ENCODE measurements at regions not wholly inside any gene's neighbourhood (a gene's known extent, or its start where the extent isn't known, plus 50 kb on each side); places are given as distances from the start of the nearest gene placed in this dataset.

- Histone ChIP-seq H3K4me3 (ENCODE audit: low read depth, low read length) (no peak overlapping the region), H3K27me3 (replicated peaks) (no peaks in the 10 kb centered on the region), H3K27ac (no peak overlapping the region), H3K36me3 (replicated peaks) (no peaks in the 10 kb centered on the region)
- in situ Hi-C loops (cut with HindIII; ENCODE audit: low pct_ligation_motif_present, low sequenced_read_pairs): no loop called here
- DNase-seq: no peak
- TF ChIP-seq CTCF (IDR thresholded peaks at IDR 0.05; ENCODE audit: low read depth, low read length, missing control alignments): no peak
Measured at GRCh38 chr11:104672897-104673296, 225.4 kb downstream of the CASP12 start.

- no peaks in the 10 kb centered on the region for H3K36me3 ChIP-seq (replicated peaks)
- peak; percentile 84 for DNase-seq
- H3K27ac ChIP-seq: peak overlapping the region; percentile 3
- H3K27me3 ChIP-seq (replicated peaks): no peaks in the 10 kb centered on the region
- no peak overlapping the region for H3K4me3 ChIP-seq (ENCODE audit: low read depth, low read length)
- TF ChIP-seq CTCF (IDR thresholded peaks at IDR 0.05; ENCODE audit: low read depth, low read length, missing control alignments): no peak
- in situ Hi-C loops (cut with HindIII; ENCODE audit: low pct_ligation_motif_present, low sequenced_read_pairs): no loop called here
Measured at GRCh38 chr11:104668797-104669463, 229.3 kb downstream of the CASP12 start.

GRCh38 chr11:104666624-104667023 is 231.6 kb downstream of the CASP12 start:
- DNase-seq: no peak
- H3K27ac ChIP-seq: no peak overlapping the region
- in situ Hi-C loops (cut with HindIII; ENCODE audit: low pct_ligation_motif_present, low sequenced_read_pairs): no loop called here
- no peaks in the 10 kb centered on the region for H3K36me3 ChIP-seq (replicated peaks)
- H3K27me3 ChIP-seq (replicated peaks): no peaks in the 10 kb centered on the region
- no peak overlapping the region for H3K4me3 ChIP-seq (ENCODE audit: low read depth, low read length)
- TF ChIP-seq CTCF (IDR thresholded peaks at IDR 0.05; ENCODE audit: low read depth, low read length, missing control alignments): no peak

- H3K27ac ChIP-seq: no peak overlapping the region
- no peaks in the 10 kb centered on the region for H3K36me3 ChIP-seq (replicated peaks)
- peak; percentile 23 for DNase-seq
- H3K27me3 ChIP-seq (replicated peaks): no peaks in the 10 kb centered on the region
- no peak for TF ChIP-seq CTCF (IDR thresholded peaks at IDR 0.05; ENCODE audit: low read depth, low read length, missing control alignments)
- in situ Hi-C loops (cut with HindIII; ENCODE audit: low pct_ligation_motif_present, low sequenced_read_pairs): no loop called here
- no peak overlapping the region for H3K4me3 ChIP-seq (ENCODE audit: low read depth, low read length)
Measured at GRCh38 chr11:104665641-104666040, 232.6 kb downstream of the CASP12 start.

GRCh38 chr11:104663190-104664140 is 234.8 kb downstream of the CASP12 start:
- no peak for DNase-seq
- no peak overlapping the region for H3K27ac ChIP-seq
- in situ Hi-C loops (cut with HindIII; ENCODE audit: low pct_ligation_motif_present, low sequenced_read_pairs): no loop called here
- no peak overlapping the region for H3K4me3 ChIP-seq (ENCODE audit: low read depth, low read length)
- TF ChIP-seq CTCF (IDR thresholded peaks at IDR 0.05; ENCODE audit: low read depth, low read length, missing control alignments): no peak
- no peaks in the 10 kb centered on the region for H3K36me3 ChIP-seq (replicated peaks)
- no peaks in the 10 kb centered on the region for H3K27me3 ChIP-seq (replicated peaks)
